A204.1 (cell line): ENCODE measurements at regions not wholly inside any gene's neighbourhood (a gene's known extent, or its start where the extent isn't known, plus 50 kb on each side); places are given as distances from the start of the nearest gene placed in this dataset.

Experiments used
- FAIRE-seq: peaks from 2 replicates; lab custom pipeline; 2012; peaks lifted over from hg19 to GRCh38; lab: Jason Lieb, UNC

GRCh38 chr4:135207531-135207930, 1005.9 kb upstream of the PABPC4L start:
- no peak for FAIRE-seq

- no peak for FAIRE-seq
These were observed 1002.7 kb upstream of the PABPC4L start for GRCh38 chr4:135204311-135204710.

DNA sequence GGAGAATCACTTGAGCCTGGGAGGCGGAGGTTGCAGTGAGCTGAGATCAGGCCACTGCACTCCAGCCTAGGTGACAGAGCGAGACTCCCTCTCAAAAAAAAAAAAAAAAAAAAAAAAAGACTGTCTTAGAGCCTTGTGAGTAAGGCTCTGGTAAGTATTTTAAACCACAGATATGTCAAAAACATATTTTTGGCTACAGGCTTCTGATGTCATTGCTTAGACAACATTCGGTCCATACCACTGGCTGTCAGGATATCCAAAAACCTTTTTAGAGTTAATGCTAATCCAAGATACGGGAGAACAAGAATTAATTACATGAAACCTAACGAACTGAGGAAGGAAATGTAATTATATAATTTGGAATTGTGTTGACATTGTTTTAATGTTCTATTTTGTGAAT, 999.5 kb upstream of the PABPC4L start:
- FAIRE-seq = no peak

DNA sequence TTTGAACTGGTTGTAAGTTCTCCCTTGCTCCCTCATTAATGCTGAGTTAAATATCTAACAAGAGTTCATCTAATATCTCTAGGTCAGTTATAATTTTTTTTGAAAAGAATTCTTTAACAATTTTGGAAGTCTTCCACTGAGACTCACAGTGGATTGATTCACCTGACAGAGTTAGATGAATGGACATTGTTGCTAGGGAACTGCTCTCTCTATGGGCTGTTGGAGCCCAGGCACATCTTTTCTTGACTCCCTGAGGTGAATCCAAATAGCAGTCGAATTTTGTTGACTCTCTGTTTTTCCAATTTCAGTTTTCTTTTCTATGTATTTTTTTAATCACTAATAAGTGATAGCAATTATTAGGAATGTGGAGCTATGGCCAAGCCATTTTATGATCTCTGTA, 996.1 kb upstream of the PABPC4L start:
- FAIRE-seq = no peak

DNA sequence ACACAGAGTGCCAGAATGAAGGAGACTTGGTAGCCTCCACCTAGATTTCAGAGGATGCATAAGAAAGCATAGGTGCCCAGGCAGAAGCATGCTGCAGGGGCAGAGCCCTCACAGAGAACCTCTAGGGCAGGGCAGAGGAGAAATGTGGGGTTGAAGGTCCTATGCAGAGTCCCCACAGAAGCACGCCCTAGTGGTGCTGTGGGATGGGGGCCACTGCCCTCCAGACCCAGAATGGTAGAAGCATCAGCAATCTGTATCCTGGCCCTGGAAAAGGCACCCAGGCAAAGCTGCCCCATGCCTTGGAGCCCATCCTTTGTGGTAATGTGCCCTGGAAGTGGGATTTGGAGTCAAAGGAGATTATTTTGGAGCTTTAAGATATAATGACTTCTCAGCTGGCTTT, 992.9 kb upstream of the PABPC4L start:
- FAIRE-seq = no peak

DNA sequence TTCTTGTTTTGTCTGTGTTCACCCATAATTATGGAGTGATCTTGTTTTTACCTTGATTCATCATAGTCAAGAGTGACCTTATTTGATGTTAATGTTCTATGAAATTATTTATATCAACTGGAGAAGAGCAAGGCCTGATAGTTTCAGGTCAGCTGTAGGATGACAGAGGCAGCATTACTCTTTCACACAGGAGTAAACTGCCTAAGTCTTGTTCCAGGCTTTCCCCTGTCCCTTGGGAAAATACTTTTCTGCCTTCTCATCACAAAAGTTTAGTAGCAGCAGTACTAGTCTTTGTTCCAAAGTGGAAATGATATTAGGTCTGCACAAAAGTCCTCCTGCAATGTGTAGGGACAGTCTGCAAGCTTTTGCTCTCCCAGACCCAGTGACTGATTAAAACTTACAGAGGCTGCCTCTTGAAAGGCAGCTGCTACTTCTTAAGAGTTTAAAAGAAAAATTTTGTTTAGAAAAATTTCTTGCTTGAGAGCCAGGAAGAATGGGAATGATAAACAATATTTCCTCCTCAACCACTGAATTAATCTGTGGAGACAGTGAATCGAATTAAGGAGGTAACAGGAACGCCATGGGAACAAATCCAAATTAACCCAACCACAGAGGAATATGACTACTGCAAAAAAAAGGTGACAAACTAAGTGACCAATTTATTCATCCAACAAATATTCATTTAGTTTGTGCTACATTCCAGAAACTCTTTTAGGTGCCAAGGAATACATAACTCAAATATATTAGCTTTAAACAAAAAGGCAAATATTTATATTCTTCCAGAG, 991.4 kb upstream of the PABPC4L start:
- FAIRE-seq = no peak

DNA sequence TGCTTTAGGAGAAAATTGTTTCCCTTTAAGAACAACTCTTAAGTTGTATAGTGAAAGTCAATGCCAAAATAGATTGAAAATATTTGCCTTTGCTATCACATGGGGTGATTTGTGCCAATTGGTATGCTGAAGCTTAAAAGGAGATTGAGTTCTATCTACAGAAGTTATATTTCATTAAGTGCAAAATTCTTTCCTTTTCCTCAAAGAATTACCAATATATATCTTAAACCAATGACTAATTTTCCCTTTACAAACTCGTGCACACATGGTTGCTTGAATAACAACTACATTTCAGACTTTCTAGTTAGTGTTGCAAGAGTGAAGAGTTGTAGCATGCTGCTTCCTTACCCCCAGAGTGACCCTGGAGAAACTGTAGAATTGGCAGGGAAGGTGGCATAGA, 990.0 kb upstream of the PABPC4L start:
- FAIRE-seq = no peak

DNA sequence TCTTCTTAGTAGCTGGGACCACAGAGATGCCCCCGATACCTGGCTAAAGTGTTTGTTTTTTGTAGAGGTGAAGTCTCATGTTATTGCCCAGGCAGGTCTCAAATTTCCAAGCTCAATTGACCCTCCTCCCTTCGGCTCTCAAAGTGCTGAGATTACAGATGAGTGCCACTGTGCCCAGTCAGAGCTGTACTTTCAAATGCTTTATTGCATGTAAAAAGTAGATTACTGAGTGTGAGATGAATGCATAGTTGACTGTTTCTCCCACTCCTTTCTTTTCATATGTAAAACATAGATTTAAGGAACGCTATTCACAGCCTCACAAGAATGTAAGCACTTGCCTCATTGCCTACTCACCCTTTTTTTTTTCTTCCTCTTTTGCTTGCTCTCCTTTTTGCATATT, 984.4 kb upstream of the PABPC4L start:
- no peak for FAIRE-seq

- no peak for FAIRE-seq
These were observed 983.7 kb upstream of the PABPC4L start for GRCh38 chr4:135185256-135185655.

GRCh38 chr4:135184715-135185114, 983.1 kb upstream of the PABPC4L start:
- no peak for FAIRE-seq

DNA sequence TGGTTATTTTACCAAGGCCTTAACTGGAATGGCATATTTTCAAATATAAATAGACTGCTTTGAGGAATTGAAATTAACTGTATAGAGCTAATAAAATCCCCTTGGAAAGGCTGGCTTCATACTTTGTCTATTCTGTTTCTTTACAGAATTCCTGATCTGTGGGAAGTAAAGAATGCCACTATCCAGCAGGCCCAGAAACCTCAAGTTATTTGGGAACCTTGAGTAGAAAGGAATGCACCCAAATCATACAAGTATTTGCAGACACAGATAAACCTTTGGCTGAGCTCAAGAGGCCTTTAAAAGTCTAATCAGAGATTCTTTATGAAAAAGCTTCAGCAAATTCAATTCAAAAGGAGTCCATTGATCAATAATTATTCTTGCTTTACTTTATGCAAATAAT, 975.7 kb upstream of the PABPC4L start:
- no peak for FAIRE-seq

GRCh38 chr4:135166661-135167060, 965.1 kb upstream of the PABPC4L start:
- no peak for FAIRE-seq

- FAIRE-seq = no peak
These were observed 963.0 kb upstream of the PABPC4L start for GRCh38 chr4:135164601-135165000.

DNA sequence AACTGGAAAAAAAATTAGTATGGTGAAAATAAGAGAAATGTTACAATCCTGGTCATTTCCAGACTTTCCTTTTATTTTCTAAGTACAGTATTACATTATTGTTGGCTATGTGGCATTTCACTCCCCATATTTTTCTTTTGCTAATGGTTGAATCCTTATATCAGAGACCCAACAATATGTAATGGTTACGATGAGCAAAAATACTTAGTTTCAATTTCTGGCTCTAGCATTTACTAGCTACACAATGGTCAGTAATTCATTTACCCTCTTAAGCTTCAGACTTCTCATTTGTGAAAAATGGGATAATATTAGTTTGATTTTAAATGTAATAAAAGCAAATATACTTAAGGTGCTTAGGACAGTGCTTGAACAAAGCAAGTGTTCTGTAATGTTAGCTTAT, 942.9 kb upstream of the PABPC4L start:
- no peak for FAIRE-seq

GRCh38 chr4:135124196-135124595, 922.6 kb upstream of the PABPC4L start:
- FAIRE-seq = no peak

- no peak for FAIRE-seq
These were observed 922.0 kb upstream of the PABPC4L start for GRCh38 chr4:135123632-135124031.

- no peak for FAIRE-seq
These were observed 920.9 kb upstream of the PABPC4L start for GRCh38 chr4:135122457-135122856.

DNA sequence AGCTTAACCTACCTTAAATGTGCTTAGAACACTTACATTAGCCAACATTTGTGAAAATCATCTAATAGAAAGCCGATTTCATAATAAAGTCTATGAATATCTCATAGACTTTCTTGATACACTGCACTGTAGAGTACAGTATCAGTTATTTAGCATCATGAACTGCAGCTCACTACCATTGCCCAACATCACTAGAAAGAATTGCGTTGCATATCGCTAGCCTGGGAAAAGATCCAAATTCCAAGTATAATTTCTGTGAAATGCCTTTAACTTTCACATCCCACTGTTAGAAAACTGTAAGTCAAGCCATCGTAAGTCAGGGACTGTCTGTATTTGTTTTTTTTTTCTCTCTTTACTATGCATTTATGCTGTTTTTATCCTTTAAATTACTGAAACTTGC, 918.6 kb upstream of the PABPC4L start:
- no peak for FAIRE-seq

- FAIRE-seq = no peak
These were observed 912.5 kb upstream of the PABPC4L start for GRCh38 chr4:135114079-135114478.

- no peak for FAIRE-seq
These were observed 896.5 kb upstream of the PABPC4L start for GRCh38 chr4:135098061-135098460.

- FAIRE-seq = no peak
These were observed 871.8 kb upstream of the PABPC4L start for GRCh38 chr4:135073389-135073788.

DNA sequence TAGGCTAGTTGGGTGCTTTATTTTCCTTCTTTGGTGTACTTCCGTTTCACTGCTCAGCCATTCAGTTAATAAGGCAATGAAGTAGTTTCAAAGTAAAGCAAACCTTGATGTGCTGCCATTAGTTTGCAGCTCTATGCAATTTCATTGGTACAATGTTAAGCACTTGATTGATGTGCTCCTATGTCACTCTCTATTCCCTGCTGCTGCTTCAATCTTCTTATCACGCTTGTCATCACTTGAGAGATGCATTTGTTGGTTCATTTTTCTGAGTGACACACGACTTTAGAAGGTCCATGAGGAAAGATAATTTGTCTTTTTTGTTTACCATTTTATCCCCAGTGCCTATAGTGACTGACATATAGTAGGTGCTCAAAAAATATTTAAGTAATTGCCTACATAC, 871.0 kb upstream of the PABPC4L start:
- no peak for FAIRE-seq

GRCh38 chr4:135065366-135065765, 863.8 kb upstream of the PABPC4L start:
- no peak for FAIRE-seq

DNA sequence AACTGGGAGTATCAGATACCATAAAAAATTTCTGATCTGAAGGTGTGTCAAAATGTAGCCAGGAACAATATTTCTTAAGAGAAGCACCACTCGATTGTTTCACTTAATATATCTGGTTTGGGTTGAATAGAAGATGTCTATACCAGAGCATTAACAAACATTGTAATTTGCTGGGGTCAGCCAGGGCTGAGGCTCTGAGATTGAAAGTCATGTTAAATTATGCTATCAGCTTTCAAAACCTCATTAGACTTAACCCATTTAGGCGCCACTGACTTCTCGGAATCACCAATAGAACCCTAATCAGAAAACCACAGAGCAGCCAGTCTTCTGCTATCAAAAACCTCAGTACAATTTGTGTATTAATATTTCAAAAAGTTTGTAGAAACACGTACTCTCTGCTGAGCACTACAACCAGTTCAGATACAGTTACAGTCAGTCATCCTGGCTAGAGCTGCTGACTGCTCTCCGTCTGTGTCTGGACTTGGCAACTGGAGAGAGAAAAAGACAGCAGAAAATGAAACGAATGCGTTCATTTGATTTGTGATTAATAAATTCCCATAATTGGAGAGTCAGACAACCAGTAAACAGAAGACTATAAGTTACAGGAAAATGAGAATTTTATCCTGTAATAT, 848.6 kb upstream of the PABPC4L start:
- no peak for FAIRE-seq
